ENCODE measurements at regions not wholly inside any gene's neighbourhood (a gene's known extent, or its start where the extent isn't known, plus 50 kb on each side); places are given as distances from the start of the nearest gene placed in this dataset.
"Not testable (repeated sequence)": the region's sequence is repeated elsewhere in the genome, so short reads cannot be mapped to it uniquely, and the experiment has no call there.

DNA sequence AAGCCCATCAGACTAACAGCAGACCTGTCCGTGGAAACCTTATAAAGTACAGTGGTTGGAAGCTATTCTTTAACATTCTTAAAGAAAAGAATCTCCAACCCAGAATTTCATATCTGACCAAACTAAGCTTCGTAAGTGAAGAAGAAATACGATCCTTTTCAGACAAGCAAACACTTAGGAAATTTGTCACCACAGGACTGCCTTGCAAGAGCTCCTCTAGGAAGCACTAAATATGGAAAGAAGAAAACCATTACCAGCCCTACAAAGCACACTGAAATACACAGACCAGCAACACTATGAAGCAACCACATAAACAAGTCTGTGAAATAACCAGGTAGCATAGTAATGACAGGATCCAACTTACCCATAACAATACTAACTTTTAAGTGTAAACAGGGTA is 177.7 kb upstream of the PRSS1 start:
- peak; percentile 46 for DNase-seq (ENCODE audit: low read depth)

GRCh38 chr7:142569851-142570250 is 179.4 kb upstream of the PRSS1 start:
- DNase-seq (ENCODE audit: low read depth): no peak

DNA sequence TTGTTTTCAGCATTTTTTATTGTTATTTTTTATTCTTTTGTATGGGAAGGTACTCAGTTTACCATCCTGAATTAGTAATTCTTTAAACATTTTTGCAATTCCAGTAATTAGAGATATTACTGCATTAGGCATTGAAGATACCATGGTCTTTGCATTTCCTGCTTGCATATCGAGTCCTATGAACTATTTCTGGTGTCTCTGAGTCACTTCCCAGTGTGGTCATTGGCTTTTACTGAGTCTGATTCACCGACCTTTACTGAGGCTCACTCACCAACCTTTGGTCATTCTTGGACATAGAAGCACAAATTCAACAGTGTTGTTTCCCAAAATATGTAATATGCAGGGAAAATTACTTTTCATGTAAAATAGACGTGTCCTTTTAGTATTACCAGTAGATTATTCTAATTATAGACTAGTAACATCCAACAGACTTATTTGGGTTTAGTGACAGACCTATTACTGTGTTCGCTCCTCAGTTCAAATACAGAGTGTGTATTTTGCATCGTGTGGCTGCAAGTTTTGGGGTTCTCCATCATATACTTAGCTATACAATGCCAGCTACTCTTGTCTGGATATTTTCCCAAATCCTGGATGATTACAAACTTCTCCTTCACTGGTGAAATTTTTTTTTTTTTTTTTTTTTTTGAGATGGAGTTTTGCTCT is 180.7 kb upstream of the PRSS1 start:
- DNase-seq (ENCODE audit: low read depth): peak; percentile 86

DNA sequence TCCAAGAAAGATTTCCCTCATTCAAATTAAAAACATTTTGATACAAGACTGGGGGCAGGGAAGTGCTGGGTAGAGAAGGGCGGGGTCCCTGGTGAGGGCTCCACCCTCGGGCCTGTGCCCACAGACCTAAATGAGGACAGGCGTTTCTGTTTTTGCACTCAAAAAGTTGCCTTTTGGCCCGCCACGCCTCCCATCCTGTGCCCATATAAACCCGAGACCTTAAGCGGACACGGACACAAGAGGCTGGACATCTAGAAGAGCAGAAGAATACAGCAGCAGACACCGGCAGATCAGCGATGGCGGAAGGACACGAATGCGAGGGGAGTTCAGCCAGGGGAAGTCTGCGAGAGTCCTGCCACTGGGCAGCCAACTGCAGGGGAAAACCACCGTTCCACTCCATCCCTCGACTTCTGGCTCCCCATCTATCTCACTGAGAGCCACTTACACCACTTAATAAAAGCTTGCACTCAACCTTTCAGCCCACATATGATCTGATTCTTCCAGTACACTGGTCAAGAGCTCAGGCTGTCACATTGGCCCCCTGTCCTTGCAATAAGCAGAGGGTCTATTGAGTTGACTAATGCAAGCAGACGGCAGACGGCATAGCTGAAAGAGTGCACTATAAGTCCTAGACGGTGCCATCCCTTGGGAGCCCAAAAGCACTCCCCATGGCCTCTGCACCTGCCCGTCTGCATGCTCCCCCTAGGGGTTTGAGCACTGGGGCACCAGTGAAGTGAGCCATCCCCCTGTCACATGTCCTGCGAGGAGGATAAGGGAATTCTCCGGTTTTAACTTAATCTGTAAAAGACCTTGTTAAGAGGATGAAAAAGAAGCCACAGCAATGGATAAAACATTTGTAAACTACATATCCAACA is 181.8 kb upstream of the PRSS1 start:
- DNase-seq (ENCODE audit: low read depth): no peak

GRCh38 chr7:142566271-142566670 is 183.0 kb upstream of the PRSS1 start:
- DNase-seq (ENCODE audit: low read depth): no peak

DNA sequence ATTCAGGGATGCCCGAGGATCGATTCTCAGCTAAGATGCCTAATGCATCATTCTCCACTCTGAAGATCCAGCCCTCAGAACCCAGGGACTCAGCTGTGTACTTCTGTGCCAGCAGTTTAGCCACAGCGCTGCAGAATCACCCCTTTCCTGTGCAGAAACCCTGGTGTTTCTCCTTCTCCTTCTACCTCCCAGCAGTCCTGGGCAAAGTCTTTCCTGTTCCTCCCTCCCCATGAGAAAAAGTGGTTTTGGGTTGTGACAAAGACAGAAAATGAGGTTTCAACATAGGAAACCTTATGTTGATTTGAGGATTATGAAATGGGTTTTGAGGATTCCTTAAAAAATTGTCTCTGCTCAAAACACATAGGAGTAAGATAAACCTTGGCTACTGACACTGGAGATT is 185.1 kb upstream of the PRSS1 start:
- not testable (repeated sequence) for DNase-seq (ENCODE audit: low read depth)

GRCh38 chr7:142563470-142563869 is 185.8 kb upstream of the PRSS1 start:
- DNase-seq (ENCODE audit: low read depth): no peak

DNA sequence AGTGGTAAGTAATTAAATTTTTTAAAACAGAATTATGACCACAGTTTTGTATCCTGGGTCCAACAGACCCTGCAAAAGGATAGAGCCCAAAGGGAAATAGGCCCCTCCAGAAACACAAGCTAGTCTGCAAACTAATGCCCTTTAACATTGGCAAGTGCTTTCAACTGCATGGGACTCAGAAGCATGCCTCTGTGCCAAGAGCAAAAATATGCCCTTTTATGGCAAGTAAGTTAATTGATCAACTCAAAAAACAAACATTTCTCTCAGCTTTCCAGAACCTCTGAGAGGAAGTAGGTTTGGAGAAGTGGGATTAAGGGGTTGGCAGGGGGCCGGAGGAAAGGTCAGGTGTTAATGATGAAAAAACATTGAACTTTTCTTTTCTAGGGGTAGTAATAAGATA is 186.6 kb upstream of the PRSS1 start:
- DNase-seq (ENCODE audit: low read depth): no peak

GRCh38 chr7:142561396-142561795 is 187.9 kb upstream of the PRSS1 start:
- DNase-seq (ENCODE audit: low read depth): not testable (repeated sequence)

GRCh38 chr7:142560770-142561169 is 188.5 kb upstream of the PRSS1 start:
- DNase-seq (ENCODE audit: low read depth): not testable (repeated sequence)

- no peak for DNase-seq (ENCODE audit: low read depth)
Measured at GRCh38 chr7:142560166-142560565, 189.1 kb upstream of the PRSS1 start.

GRCh38 chr7:142557971-142558582 is 191.2 kb upstream of the PRSS1 start:
- peak; percentile 66 for DNase-seq (ENCODE audit: low read depth)

- peak; percentile 94 for DNase-seq (ENCODE audit: low read depth)
Measured at GRCh38 chr7:142556740-142557139, 192.5 kb upstream of the PRSS1 start.

DNA sequence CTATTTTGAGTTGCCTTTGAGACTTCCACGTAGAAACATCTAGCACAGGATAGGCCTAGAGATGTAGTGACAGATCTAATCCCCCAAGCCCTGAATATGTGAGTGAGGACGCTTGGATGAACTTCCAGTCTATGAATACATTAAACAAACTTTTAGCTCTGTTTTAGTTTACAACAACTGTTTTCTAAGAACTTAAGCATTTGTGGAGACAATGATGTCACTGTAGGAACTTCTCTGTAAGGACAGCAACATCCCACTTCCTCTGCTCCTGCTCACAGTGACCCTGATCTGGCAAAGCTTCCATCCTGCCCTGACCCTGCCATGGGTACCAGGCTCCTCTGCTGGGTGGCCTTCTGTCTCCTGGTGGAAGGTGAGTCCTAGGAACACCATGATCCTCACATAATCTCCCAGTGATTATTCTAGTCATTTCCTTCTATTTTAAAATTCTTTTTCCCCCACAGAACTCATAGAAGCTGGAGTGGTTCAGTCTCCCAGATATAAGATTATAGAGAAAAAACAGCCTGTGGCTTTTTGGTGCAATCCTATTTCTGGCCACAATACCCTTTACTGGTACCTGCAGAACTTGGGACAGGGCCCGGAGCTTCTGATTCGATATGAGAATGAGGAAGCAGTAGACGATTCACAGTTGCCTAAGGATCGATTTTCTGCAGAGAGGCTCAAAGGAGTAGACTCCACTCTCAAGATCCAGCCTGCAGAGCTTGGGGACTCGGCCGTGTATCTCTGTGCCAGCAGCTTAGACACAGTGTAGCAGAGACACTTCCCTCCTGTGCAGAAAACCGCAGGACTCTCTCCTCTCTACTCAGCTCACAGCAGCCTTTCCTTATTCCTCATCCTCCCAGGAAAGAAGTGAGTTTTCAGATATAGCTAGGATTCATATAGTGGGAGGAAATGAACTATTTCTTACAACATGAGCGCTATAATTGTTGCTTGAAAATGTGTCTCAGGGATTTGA is 194.4 kb upstream of the PRSS1 start:
- DNase-seq (ENCODE audit: low read depth): no peak

GRCh38 chr7:142553216-142553615 is 196.1 kb upstream of the PRSS1 start:
- no peak for DNase-seq (ENCODE audit: low read depth)

GRCh38 chr7:142548978-142549377 is 200.3 kb upstream of the PRSS1 start:
- peak; percentile 44 for DNase-seq (ENCODE audit: low read depth)

DNA sequence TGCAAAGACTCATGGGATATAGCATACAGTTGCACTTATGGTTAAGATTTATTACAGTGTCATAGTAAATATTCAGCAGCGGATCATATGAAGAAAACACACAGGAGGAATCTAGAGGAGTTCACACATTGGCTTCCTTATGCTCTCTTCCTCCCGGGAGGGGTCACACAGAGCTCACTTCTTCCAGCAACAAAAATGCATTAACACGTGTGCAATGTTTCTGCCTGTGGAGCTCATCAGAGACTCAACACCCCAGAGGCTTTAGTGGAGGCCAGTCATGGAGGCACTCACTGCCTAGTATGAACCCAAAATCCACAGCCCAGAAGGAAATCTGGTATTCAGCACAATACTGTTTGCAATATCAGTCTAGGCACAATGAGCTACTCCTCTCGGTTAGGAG is 202.8 kb upstream of the PRSS1 start:
- no peak for DNase-seq (ENCODE audit: low read depth)

- peak; percentile 89 for DNase-seq (ENCODE audit: low read depth)
Measured at GRCh38 chr7:142542942-142543341, 206.3 kb upstream of the PRSS1 start.

DNA sequence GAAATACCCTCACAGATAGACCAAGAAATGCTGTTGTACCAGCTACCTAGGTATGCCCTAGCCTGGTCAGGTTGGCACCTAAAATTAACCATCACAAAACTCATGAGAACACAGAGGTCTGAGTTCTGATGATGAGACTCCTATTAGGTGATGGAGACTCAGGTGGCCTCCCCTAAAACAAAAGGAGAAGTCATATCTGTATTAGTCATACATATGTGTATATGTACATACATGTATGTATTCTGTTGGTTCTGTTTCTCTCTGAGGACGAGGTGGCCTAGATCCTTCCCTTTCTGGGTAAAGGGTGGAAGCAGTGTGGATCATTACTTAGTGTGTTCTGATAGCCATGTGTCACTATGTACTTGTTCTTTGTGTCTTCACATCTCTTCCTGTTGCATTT is 207.2 kb upstream of the PRSS1 start:
- DNase-seq (ENCODE audit: low read depth): no peak

DNA sequence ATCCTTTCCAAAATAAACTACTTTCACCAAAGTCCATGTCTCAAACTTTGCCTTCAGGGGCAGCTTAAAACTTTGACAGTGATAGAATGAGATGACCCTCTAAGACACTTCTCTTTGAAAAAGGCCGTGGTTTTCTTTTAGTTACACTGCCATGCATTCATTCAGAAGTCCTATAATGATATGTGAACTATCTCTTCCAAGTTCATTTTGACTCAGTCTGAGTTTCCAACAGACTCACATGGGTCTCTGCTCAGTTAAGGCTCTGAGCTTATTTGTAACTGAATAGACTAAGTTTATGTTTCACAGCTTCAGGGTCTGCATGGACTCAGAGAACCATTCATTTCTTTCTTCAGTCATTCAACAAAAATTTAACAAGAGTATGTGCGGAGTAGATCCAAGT is 208.9 kb upstream of the PRSS1 start:
- DNase-seq (ENCODE audit: low read depth): no peak

DNA sequence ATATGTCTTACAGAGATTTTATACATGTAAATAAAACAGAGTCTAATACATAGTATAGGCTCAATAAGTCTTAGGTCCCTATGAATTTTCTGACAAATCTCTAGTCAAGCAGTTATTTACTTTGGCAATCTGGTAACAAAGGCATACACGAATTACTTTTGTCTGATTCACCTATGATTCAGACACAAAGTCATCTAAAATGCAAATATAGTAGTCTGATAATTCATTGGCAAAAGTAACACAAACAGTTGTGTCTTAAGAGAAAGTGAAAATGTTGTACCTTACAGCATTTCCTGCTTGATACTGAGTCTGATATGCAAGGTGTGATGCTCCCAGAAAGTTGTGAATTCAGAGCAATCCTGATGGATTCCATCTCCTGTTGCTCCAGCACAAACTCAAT is 209.4 kb upstream of the PRSS1 start:
- no peak for DNase-seq (ENCODE audit: low read depth)

All from myocyte (in vitro differentiated cells).